BE2C (cell line): ENCODE measurements at regions not wholly inside any gene's neighbourhood (a gene's known extent, or its start where the extent isn't known, plus 50 kb on each side); places are given as distances from the start of the nearest gene placed in this dataset.

ENCODE experiments used
- DNase-seq: peaks from one replicate; pipeline ENCODE4 v3.0.0-alpha.2; 2020
- H3K27me3 ChIP-seq: fragments of 250-450 bp; sonication (Bioruptor Pico); 2 replicates; pipeline ENCODE4 v1.5.1; 2020; ENCODE audit warnings: mild to moderate bottlenecking
- H3K36me3 ChIP-seq: fragments of 250-450 bp; sonication (Bioruptor Pico); 2 replicates; pipeline ENCODE4 v1.5.1; 2020; ENCODE audit warnings: mild to moderate bottlenecking
- H3K4me1 ChIP-seq: fragments of 250-450 bp; sonication (Bioruptor Pico); 2 replicates; pipeline ENCODE4 v1.5.1; 2020
- H3K4me3 ChIP-seq: 2 replicates; pipeline ENCODE4 v1.5.1; 2011; ENCODE audit warnings: low read depth, low read length
- H3K9me3 ChIP-seq: fragments of 250-450 bp; sonication (Bioruptor Pico); 2 replicates; pipeline ENCODE4 v1.5.1; 2020
- TF ChIP-seq, protein P1 (sequence below): IDR thresholded peaks from 2 replicates; pipeline ENCODE4 v1.5.1; 2012; ENCODE audit warnings: mild to moderate bottlenecking, low read depth, low read length

DNA sequence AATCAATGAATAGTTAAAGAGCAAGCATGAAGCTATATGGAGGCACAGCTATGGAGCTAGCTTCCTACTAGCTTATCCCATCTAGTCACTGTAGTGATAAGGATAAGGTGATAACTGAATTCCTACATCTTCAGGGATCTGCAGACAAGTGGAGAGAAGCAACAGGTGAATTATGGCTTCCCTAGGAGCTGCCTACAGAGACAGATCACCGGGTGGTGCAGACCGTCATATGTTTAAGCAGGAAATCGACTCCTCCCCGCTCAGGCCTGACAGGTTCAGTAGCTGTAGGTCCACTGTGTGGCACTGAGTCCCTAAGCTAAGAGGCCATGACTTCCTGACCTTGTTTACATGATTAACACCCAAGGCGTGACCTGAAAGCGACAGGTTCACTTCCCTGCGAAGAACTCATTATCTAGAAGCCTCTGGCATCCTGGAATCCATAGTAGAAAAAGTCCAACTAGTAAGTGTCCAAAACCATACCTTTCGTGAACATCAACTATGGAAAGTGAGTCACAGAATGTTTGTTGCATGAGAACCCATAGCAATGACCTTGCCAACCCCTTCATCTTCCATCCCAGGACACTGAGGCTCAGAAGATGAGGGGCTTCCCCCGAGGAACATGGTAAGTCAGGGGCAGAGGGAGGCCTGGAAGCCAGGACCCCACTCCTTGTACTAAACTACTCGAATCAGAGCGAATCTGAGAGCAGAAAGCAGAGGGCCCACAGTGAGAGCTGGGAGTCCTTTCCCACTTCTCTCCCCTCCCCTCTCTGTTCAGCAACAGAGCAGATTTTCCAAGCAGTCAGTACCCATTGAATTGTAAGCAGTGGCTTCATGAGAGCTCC is 75.4 kb upstream of the CCND2 start:
- TF ChIP-seq, protein P1, sequence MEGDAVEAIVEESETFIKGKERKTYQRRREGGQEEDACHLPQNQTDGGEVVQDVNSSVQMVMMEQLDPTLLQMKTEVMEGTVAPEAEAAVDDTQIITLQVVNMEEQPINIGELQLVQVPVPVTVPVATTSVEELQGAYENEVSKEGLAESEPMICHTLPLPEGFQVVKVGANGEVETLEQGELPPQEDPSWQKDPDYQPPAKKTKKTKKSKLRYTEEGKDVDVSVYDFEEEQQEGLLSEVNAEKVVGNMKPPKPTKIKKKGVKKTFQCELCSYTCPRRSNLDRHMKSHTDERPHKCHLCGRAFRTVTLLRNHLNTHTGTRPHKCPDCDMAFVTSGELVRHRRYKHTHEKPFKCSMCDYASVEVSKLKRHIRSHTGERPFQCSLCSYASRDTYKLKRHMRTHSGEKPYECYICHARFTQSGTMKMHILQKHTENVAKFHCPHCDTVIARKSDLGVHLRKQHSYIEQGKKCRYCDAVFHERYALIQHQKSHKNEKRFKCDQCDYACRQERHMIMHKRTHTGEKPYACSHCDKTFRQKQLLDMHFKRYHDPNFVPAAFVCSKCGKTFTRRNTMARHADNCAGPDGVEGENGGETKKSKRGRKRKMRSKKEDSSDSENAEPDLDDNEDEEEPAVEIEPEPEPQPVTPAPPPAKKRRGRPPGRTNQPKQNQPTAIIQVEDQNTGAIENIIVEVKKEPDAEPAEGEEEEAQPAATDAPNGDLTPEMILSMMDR, result no peak
- no peak overlapping the region for H3K4me3 ChIP-seq
- DNase-seq, result no peak
- no peaks in the 10 kb centered on the region for H3K36me3 ChIP-seq
- H3K9me3 ChIP-seq, result no peaks in the 10 kb centered on the region
- H3K4me1 ChIP-seq, result no peaks in the 10 kb centered on the region
- H3K27me3 ChIP-seq, result peaks cover 94% of the 10 kb centered on the region

DNA sequence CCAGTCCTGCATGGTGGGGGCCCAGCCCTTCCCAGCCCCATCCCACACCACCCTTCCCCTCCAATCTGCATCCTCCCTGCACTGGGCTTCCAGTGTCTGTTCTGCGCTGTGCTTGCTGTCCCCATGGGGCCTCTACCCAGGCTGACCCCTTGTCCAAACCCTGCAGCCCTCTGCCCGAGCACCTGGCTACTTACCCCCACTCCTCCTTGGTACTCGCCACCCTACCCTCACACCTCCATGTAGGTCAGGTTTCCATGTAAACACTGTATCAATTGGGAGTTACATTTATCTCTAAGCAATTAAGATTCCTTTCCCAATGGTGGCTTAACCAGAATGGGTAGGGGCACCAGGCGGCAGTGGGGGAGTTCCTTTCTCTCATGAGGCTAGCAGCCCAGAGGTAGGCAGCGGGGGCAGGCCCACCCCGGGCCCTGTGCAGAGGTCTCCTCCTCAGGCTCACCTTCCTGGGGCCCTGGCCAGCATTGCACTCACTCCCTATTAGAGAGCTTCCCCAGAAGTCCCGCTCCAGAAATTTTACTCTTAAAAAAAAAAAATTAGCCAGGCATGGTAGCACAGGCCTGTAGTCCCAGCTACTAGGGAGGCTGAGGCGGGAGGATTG is 76.6 kb upstream of the CCND2 start:
- TF ChIP-seq, protein P1, result no peak
- Histone ChIP-seq H3K27me3 (peaks cover 85% of the 10 kb centered on the region), H3K4me1 (no peaks in the 10 kb centered on the region), H3K9me3 (no peaks in the 10 kb centered on the region), H3K4me3 (no peak overlapping the region), H3K36me3 (no peaks in the 10 kb centered on the region)
- DNase-seq, result no peak

GRCh38 chr12:4194668-4195067 is 78.9 kb upstream of the CCND2 start:
- Histone ChIP-seq H3K4me3 (no peak overlapping the region), H3K36me3 (no peaks in the 10 kb centered on the region), H3K27me3 (peaks cover 63% of the 10 kb centered on the region), H3K4me1 (no peaks in the 10 kb centered on the region), H3K9me3 (no peaks in the 10 kb centered on the region)
- DNase-seq, result no peak
- TF ChIP-seq, protein P1, result no peak

DNA sequence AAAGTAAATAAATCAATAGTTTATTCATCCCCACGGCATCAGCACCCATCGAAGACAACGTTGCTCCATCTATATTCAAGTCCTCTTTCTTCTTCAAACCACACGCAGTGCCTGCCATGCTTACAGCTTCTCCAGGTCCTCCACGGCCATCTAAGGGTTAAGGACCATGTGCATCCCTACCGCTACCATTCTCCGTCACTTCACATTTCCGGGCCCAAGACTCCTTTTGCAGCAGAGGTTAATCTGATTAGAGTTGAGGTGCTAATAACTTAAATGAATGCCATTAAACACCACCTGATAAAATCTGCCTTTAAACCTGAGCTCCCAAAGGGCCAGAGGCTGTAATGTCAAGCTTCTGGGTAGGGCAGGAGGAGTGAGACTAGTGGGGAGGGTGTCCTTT is 79.7 kb upstream of the CCND2 start:
- Histone ChIP-seq H3K4me3 (no peak overlapping the region), H3K27me3 (peaks cover 55% of the 10 kb centered on the region), H3K4me1 (no peaks in the 10 kb centered on the region), H3K36me3 (no peaks in the 10 kb centered on the region), H3K9me3 (no peaks in the 10 kb centered on the region)
- DNase-seq, result no peak
- TF ChIP-seq, protein P1, result no peak

GRCh38 chr12:4191642-4192041 is 81.9 kb upstream of the CCND2 start:
- Histone ChIP-seq H3K36me3 (no peaks in the 10 kb centered on the region), H3K27me3 (peaks cover 34% of the 10 kb centered on the region), H3K4me3 (no peak overlapping the region), H3K9me3 (no peaks in the 10 kb centered on the region), H3K4me1 (no peaks in the 10 kb centered on the region)
- DNase-seq, result no peak
- TF ChIP-seq, protein P1, result no peak

DNA sequence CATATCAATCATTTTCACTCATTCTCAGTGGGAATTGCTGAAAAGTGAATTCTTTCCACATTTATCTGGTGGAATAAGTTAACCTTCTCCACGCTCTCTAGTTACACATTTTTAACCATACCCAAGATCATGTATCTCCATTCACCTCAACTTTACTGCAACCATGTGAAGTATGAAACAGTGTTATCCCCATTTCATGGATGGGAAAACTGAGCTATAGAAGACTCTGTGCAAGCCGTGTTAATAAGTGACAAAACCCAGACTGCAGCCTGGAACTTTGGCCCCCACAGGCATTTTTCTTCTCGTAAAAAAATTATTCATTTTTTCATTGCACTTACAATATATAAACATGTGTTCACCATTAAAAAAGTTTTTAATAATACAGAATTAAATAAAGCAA is 82.4 kb upstream of the CCND2 start:
- TF ChIP-seq, protein P1, result no peak
- peaks cover 29% of the 10 kb centered on the region for H3K27me3 ChIP-seq
- no peaks in the 10 kb centered on the region for H3K36me3 ChIP-seq
- no peak overlapping the region for H3K4me3 ChIP-seq
- H3K4me1 ChIP-seq, result no peaks in the 10 kb centered on the region
- no peaks in the 10 kb centered on the region for H3K9me3 ChIP-seq
- DNase-seq, result no peak
